Esophagus muscularis mucosa (tissue), 4 donors: ENCODE measurements at regions not wholly inside any gene's neighbourhood (a gene's known extent, or its start where the extent isn't known, plus 50 kb on each side); places are given as distances from the start of the nearest gene placed in this dataset.

Source experiments
- DNase-seq: peaks from one replicate; pipeline ENCODE4 v3.0.0-alpha.2; 2017; ENCODE audit errors: extremely low spot score
- H3K27ac ChIP-seq, 4 donors: fragments of 200-600 bp; sonication (generic); replicated peaks in 1 of 4; 1 replicate in 3 of 4; 2 replicates in 1 of 4; pipeline ENCODE4 v1.5.1; 2016 to 2019; ENCODE audit warnings: mild to moderate bottlenecking in 1 of 4
- H3K27me3 ChIP-seq, 4 donors: fragments of 200-600 bp; sonication (generic); one replicate each; pipeline versions ENCODE4 v1.5.1 to v1.6.0; 2016 to 2019
- H3K36me3 ChIP-seq, 4 donors: fragments of 200-600 bp; sonication (generic); one replicate each; pipeline ENCODE4 v1.5.1; 2016 to 2019
- H3K4me1 ChIP-seq, 4 donors: fragments of 200-600 bp; sonication (generic); one replicate each; pipeline ENCODE4 v1.5.1; 2016 to 2019
- H3K4me3 ChIP-seq, 4 donors: fragments of 200-600 bp; sonication (generic); 1 replicate in 2 of 4; 2 replicates in 2 of 4; pipeline ENCODE4 v1.5.1; 2016 to 2019; ENCODE audit warnings: mild to moderate bottlenecking in 4 of 4, moderate library complexity in 1 of 4
- H3K9me3 ChIP-seq, 4 donors: fragments of 200-600 bp; sonication (generic); 1 replicate in 3 of 4; 2 replicates in 1 of 4; pipeline ENCODE4 v1.5.1; 2016 to 2019
- CTCF ChIP-seq, 3 experiments: fragments of 200-600 bp in 2 of 3; fragments of 450-650 bp in 1 of 3; sonication (generic) in 2 of 3; IDR thresholded peaks; one replicate each; pipeline ENCODE4 v1.5.1; 2017 to 2019; ENCODE audit warnings: antibody characterized with exemption in 3 of 3, mild to moderate bottlenecking in 2 of 3, moderate library complexity in 1 of 3
- EP300 ChIP-seq: sonication (generic); formaldehyde crosslinking; IDR thresholded peaks from one replicate; pipeline ENCODE4 v1.6.1; 2017; ENCODE audit warnings: antibody characterized with exemption
- POLR2A ChIP-seq: fragments of 450-650 bp; IDR thresholded peaks from one replicate; pipeline ENCODE4 v1.6.1; 2017; ENCODE audit warnings: antibody characterized with exemption, moderate library complexity, mild to moderate bottlenecking, low read depth
- POLR2AphosphoS5 ChIP-seq, 2 donors: sonication (generic); formaldehyde crosslinking; IDR thresholded peaks; one replicate each; pipeline ENCODE4 v1.6.1; 2017; ENCODE audit warnings: antibody characterized with exemption in 2 of 2
- WGBS: methylation state at CpG from one replicate; pipeline ENCODE4 v1.1.5; 2018; 5-methylcytosine and 5-hydroxymethylcytosine counted together
- intact Hi-C: fragments of 100-400 bp; cut with DNase I; formaldehyde crosslinking; loops from one replicate; pipeline ENCODE4 v1.15.1; 2023

GRCh38 chr10:63707254-63707910 is 186.2 kb downstream of the REEP3 start:
- Histone ChIP-seq H3K27me3 (no peaks in the 10 kb centered on the region), H3K4me3 (no peak overlapping the region), H3K4me1 (peaks cover 34 to 41% (median 36%) of the 10 kb centered on the region in 4 donors), H3K27ac (peak overlapping the region; percentile 58 to 68 (median 64)), H3K36me3 (no peaks in the 10 kb centered on the region), H3K9me3 (no peaks in the 10 kb centered on the region)
- peak; percentile 83 for TF ChIP-seq EP300
- no peak for TF ChIP-seq POLR2A
- no peak for TF ChIP-seq CTCF (IDR thresholded peaks at IDR 0.05)
- TF ChIP-seq POLR2AphosphoS5 (IDR thresholded peaks at IDR 0.05) = peak; percentile 57 to 92
- intact Hi-C loops = no loop called here
- 38% methylated on average over 1 of the region's 1 CpG for WGBS
- no peak for DNase-seq

- intact Hi-C loops = no loop called here
- WGBS = 80% methylated on average over 5 of the region's 5 CpGs
- Histone ChIP-seq H3K27me3 (no peaks in the 10 kb centered on the region), H3K27ac (peak overlapping the region in 2 of 4 donors; percentile 24 to 62), H3K9me3 (no peaks in the 10 kb centered on the region), H3K4me3 (no peak overlapping the region), H3K36me3 (no peaks in the 10 kb centered on the region), H3K4me1 (peaks cover 45 to 51% (median 47%) of the 10 kb centered on the region in 4 donors)
- DNase-seq = no peak
- no peak for TF ChIP-seq POLR2AphosphoS5 (IDR thresholded peaks at IDR 0.05)
- TF ChIP-seq EP300 = no peak
- no peak for TF ChIP-seq CTCF (IDR thresholded peaks at IDR 0.05)
- TF ChIP-seq POLR2A = no peak
These were observed 187.2 kb downstream of the REEP3 start for GRCh38 chr10:63708421-63708820.

GRCh38 chr10:63710703-63711102 is 189.5 kb downstream of the REEP3 start:
- no peaks in the 10 kb centered on the region for H3K27me3 ChIP-seq
- peak overlapping the region; percentile 80 to 89 (median 84) for H3K27ac ChIP-seq
- DNase-seq = no peak
- no peaks in the 10 kb centered on the region for H3K9me3 ChIP-seq
- intact Hi-C loops = loop anchor here (5.0 kb wide), 1 partner anchor 188 kb away; the partner anchor contains the start of gene REEP3
- H3K36me3 ChIP-seq = no peaks in the 10 kb centered on the region
- peaks cover 55 to 60% (median 57%) of the 10 kb centered on the region in 4 donors for H3K4me1 ChIP-seq
- TF ChIP-seq POLR2AphosphoS5 (IDR thresholded peaks at IDR 0.05) = no peak
- TF ChIP-seq CTCF (IDR thresholded peaks at IDR 0.05) = no peak
- TF ChIP-seq POLR2A = no peak
- TF ChIP-seq EP300 = no peak
- no peak overlapping the region for H3K4me3 ChIP-seq

- Histone ChIP-seq H3K9me3 (no peaks in the 10 kb centered on the region), H3K27me3 (no peaks in the 10 kb centered on the region), H3K27ac (peak overlapping the region; percentile 80 to 89 (median 84)), H3K4me3 (no peak overlapping the region), H3K4me1 (peaks cover 54 to 60% (median 56%) of the 10 kb centered on the region in 4 donors), H3K36me3 (no peaks in the 10 kb centered on the region)
- DNase-seq = no peak
- TF ChIP-seq POLR2AphosphoS5 (IDR thresholded peaks at IDR 0.05) (peak in 1 of 2 donors; percentile 59), EP300 (no peak), CTCF (IDR thresholded peaks at IDR 0.05) (no peak)
- WGBS = 35% methylated on average over 4 of the region's 4 CpGs
- intact Hi-C loops = loop anchor here (5.0 kb wide), 1 partner anchor 189 kb away; the partner anchor contains the start of gene REEP3
These were observed 190.2 kb downstream of the REEP3 start for GRCh38 chr10:63711361-63711760.
